Right lobe of liver (tissue), 4 donors: ENCODE measurements at regions not wholly inside any gene's neighbourhood (a gene's known extent, or its start where the extent isn't known, plus 50 kb on each side); places are given as distances from the start of the nearest gene placed in this dataset.

Source experiments
- POLR2A ChIP-seq: fragments of 450-650 bp; IDR thresholded peaks from one replicate; pipeline ENCODE4 v1.6.1; 2017; ENCODE audit warnings: antibody characterized with exemption, mild to moderate bottlenecking
- TF ChIP-seq, protein P1 (sequence below), 4 donors: fragments of 200-600 bp in 3 of 4; fragments of 450-650 bp in 1 of 4; IDR thresholded peaks; one replicate each; pipeline versions ENCODE4 v1.5.1 to v1.8.0; 2016 to 2022; ENCODE audit warnings: antibody characterized with exemption in 4 of 4, mild to moderate bottlenecking in 2 of 4
- donor health status: DM: no; HTN: no; CAD: no.
- donor health status: DM: no; HTN: no; CAD: no.
- donor health status: DM: no; HTN: yes; CAD: no.

DNA sequence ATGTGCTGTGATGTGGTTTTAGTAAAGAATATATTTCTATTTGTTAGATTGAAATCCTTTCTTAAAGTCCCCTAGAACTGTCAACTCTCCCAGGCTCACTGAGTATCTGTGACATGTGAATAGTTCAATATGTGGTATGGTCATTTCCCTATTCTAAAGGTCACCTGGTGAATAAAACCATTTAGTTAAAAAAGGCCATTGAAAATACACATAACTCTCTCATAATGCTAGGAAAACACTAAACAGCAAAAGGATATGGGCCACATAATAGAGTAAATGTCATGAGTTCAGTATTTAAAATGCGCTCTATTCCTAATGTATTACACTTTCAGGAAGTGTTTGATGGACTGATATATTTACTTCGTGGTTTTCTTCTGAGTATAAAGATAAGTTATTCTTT lies 420.9 kb upstream of the JAG1 start:
- TF ChIP-seq, protein P1, sequence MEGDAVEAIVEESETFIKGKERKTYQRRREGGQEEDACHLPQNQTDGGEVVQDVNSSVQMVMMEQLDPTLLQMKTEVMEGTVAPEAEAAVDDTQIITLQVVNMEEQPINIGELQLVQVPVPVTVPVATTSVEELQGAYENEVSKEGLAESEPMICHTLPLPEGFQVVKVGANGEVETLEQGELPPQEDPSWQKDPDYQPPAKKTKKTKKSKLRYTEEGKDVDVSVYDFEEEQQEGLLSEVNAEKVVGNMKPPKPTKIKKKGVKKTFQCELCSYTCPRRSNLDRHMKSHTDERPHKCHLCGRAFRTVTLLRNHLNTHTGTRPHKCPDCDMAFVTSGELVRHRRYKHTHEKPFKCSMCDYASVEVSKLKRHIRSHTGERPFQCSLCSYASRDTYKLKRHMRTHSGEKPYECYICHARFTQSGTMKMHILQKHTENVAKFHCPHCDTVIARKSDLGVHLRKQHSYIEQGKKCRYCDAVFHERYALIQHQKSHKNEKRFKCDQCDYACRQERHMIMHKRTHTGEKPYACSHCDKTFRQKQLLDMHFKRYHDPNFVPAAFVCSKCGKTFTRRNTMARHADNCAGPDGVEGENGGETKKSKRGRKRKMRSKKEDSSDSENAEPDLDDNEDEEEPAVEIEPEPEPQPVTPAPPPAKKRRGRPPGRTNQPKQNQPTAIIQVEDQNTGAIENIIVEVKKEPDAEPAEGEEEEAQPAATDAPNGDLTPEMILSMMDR (IDR thresholded peaks at IDR 0.05) = no peak
- no peak for TF ChIP-seq POLR2A
